ENCODE measurements at regions not wholly inside any gene's neighbourhood (a gene's known extent, or its start where the extent isn't known, plus 50 kb on each side); places are given as distances from the start of the nearest gene placed in this dataset.

GRCh38 chr3:64974401-64974800, 286.6 kb upstream of the ADAMTS9 start:
- ChIA-PET POLR2A (no interaction called here), RAD21 (ENCODE audit: low non-redundant PET in 1 of 2, low total read pairs in 2 of 2, uncharacterized antibody in 2 of 2, unreplicated experiment in 2 of 2) (no interaction called here)
- BruUV-seq (replicated peaks), result no TSS peak

More at GRCh38 chr3:64974401-64974800, 286.6 kb upstream of the ADAMTS9 start:
- CTCF ChIA-PET, result no interaction called here
- intact Hi-C loops (cut with micrococcal nuclease), result no loop called here
- Histone ChIP-seq H3K27me3 (ENCODE audit: insufficient read depth, low read length) (peaks cover 10% of the 10 kb centered on the region; the same call in 1 of the 2 replicates), H3K4me2 (ENCODE audit: low read length) (no peak overlapping the region), H3K9me2 (ENCODE audit: insufficient read depth) (no peaks in the 10 kb centered on the region), H4K20me1 (ENCODE audit: insufficient read depth) (no peaks in the 10 kb centered on the region), H2AFZ (ENCODE audit: low read depth, low read length, poor library complexity, severe bottlenecking) (no peak overlapping the region), H3K9ac (ENCODE audit: low read length) (no peak overlapping the region), H3K9me3 (ENCODE audit: control insufficient read depth in 1 of 2, insufficient read depth in 1 of 2, low read depth in 1 of 2, low read length in 2 of 2) (no peaks in the 10 kb centered on the region), H3K4me1 (ENCODE audit: control insufficient read depth in 1 of 2, insufficient read depth in 2 of 2, low read length in 2 of 2) (peaks cover 0 to 4% of the 10 kb centered on the region in 2 experiments; a peak in 1 of 4 replicates), H3K36me3 (ENCODE audit: control insufficient read depth in 1 of 2, insufficient read depth in 2 of 2, low read length in 2 of 2) (no peaks in the 10 kb centered on the region), H3K27ac (ENCODE audit: low read depth, low read length) (no peak overlapping the region), H3K79me2 (ENCODE audit: insufficient read depth, low read length) (no peaks in the 10 kb centered on the region), H3K4me3 (replicated peaks in 1 of 2; ENCODE audit: low read depth in 1 of 2, low read length in 2 of 2) (no peak overlapping the region)
- ATAC-seq (no peak), DNase-seq (ENCODE audit: low read depth, low spot score) (no peak)
- TF ChIP-seq ZFX (IDR thresholded peaks at IDR 0.05) (no peak), TCF7L2 (IDR thresholded peaks at IDR 0.05; ENCODE audit: borderline replicate concordance, extremely low read depth, insufficient read depth, insufficient read length) (no peak), CEBPB (IDR thresholded peaks at IDR 0.05; ENCODE audit: low read depth) (no peak), RAD21 (IDR thresholded peaks at IDR 0.05; ENCODE audit: low read depth) (no peak), FOSL1 (IDR thresholded peaks at IDR 0.05; ENCODE audit: low read depth) (no peak), ATF3 (IDR thresholded peaks at IDR 0.05) (no peak), ZBTB33 (IDR thresholded peaks at IDR 0.05; ENCODE audit: extremely low read depth, insufficient replicate concordance, low read length) (no peak), EZH2 (IDR thresholded peaks at IDR 0.05) (no peak), POLR2AphosphoS5 (IDR thresholded peaks at IDR 0.05; ENCODE audit: low read depth, low read length) (no peak), SP1 (IDR thresholded peaks at IDR 0.05; ENCODE audit: low read depth) (no peak), YY1 (IDR thresholded peaks at IDR 0.05; ENCODE audit: extremely low read depth, insufficient replicate concordance, low read depth, low read length) (no peak), ZNF274 (IDR thresholded peaks at IDR 0.05; ENCODE audit: low read depth, low read length) (no peak), POLR2A (IDR thresholded peaks at IDR 0.05; ENCODE audit: borderline replicate concordance, extremely low read depth, insufficient read depth, insufficient read length) (no peak), SIN3A (IDR thresholded peaks at IDR 0.05; ENCODE audit: low read depth) (no peak), MAX (IDR thresholded peaks at IDR 0.05) (no peak)
